ENCODE measurements at regions not wholly inside any gene's neighbourhood (a gene's known extent, or its start where the extent isn't known, plus 50 kb on each side); places are given as distances from the start of the nearest gene placed in this dataset.

DNA sequence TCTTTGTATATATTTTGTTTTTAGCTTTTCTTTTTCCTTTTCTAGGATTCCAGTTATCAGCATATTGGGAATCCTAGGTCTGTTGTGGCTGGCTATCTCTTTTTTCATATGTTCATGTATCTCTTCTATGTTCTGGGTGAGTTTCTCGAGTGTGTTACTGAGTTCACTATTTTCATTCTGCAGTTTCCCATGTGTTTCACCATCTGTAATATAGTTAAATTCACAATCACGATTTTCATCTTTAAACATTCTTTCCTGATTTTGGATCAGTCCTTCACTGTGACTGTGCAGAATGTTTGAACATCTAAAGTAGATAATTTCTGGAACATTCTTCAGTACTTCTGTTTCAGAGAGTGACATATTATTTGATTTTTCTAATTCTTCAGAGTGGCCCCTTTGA lies 862.1 kb downstream of the OLFM4 start:
- H3K4me2 ChIP-seq (ENCODE audit: insufficient read depth in 1 of 2, low read depth in 2 of 2, low read length in 2 of 2), result no peak overlapping the region
- H3K79me1 ChIP-seq (ENCODE audit: low read depth, low read length), result no peaks in the 10 kb centered on the region
- no peak overlapping the region for H3K14ac ChIP-seq (ENCODE audit: insufficient read length)
- no peak overlapping the region for H3K27ac ChIP-seq (ENCODE audit: low read depth, low read length)
- no peak overlapping the region for H3K4ac ChIP-seq (replicated peaks; ENCODE audit: insufficient read length, low read depth, low read length)
- no peak for TF ChIP-seq TAF1 (IDR thresholded peaks at IDR 0.05; ENCODE audit: low read depth, low read length)
- no peak for TF ChIP-seq SIX5 (IDR thresholded peaks at IDR 0.05; ENCODE audit: low read depth, low read length)
- TF ChIP-seq PHF8 (conservative IDR thresholded peaks at IDR 0.05; ENCODE audit: low read depth, low read length), result no peak
- no peak for TF ChIP-seq CREB1 (IDR thresholded peaks at IDR 0.05)
- no peak for TF ChIP-seq EGR1 (IDR thresholded peaks at IDR 0.05; ENCODE audit: borderline replicate concordance, low read depth, low read length)
- no peak for TF ChIP-seq SIN3A (conservative IDR thresholded peaks at IDR 0.05 in 1 of 2, IDR thresholded peaks at IDR 0.05 in 1 of 2; ENCODE audit: low read depth in 1 of 2, low read length in 2 of 2)
- no peak for TF ChIP-seq HDAC6 (IDR thresholded peaks at IDR 0.05; ENCODE audit: low read depth, low read length)
- TF ChIP-seq RNF2 (IDR thresholded peaks at IDR 0.05; ENCODE audit: borderline replicate concordance, low read depth, low read length, missing control alignments, poor library complexity, severe bottlenecking), result no peak
- no peak for TF ChIP-seq KDM4A (IDR thresholded peaks at IDR 0.05; ENCODE audit: low read depth, low read length, severe bottlenecking)
- no peak for TF ChIP-seq FOSL1 (IDR thresholded peaks at IDR 0.05; ENCODE audit: insufficient read depth, low read depth, low read length)
- no peak for TF ChIP-seq SAP30 (IDR thresholded peaks at IDR 0.05; ENCODE audit: insufficient read depth, insufficient replicate concordance, low read length)
- no peak for TF ChIP-seq SIRT6 (IDR thresholded peaks at IDR 0.05; ENCODE audit: low read length)
- TF ChIP-seq BACH1 (IDR thresholded peaks at IDR 0.05; ENCODE audit: low read length), result no peak
- TF ChIP-seq POLR2A (IDR thresholded peaks at IDR 0.05; ENCODE audit: control extremely low read depth in 1 of 2, low read depth in 2 of 2, low read length in 2 of 2), result no peak
- no peak for TF ChIP-seq GABPA (IDR thresholded peaks at IDR 0.05; ENCODE audit: borderline replicate concordance, insufficient read depth, low read length)
- H2AK5ac ChIP-seq (ENCODE audit: low read depth, low read length), result no peak overlapping the region
- ChIA-PET POLR2A (ENCODE audit: partially characterized antibody) (no interaction called here), CTCF (ENCODE audit: partially characterized antibody) (no interaction called here)
- H3K36me3 ChIP-seq (ENCODE audit: control insufficient read depth in 2 of 4, insufficient read depth in 4 of 4, low read length in 3 of 4), result no peaks in the 10 kb centered on the region
- H3K4me1 ChIP-seq (replicated peaks in 1 of 4; ENCODE audit: control insufficient read depth in 3 of 4, insufficient read depth in 4 of 4, low read length in 3 of 4), result no peaks in the 10 kb centered on the region
- no peak overlapping the region for H3K18ac ChIP-seq (ENCODE audit: extremely low read depth, low read length)
- H2BK5ac ChIP-seq (ENCODE audit: low read depth, low read length), result no peak overlapping the region
- no peak overlapping the region for H4K8ac ChIP-seq (ENCODE audit: extremely low read depth, insufficient read depth, low read length)
- H3K27me3 ChIP-seq (replicated peaks in 1 of 4; ENCODE audit: control insufficient read depth in 3 of 4, extremely low read depth in 1 of 4, insufficient read depth in 3 of 4, low read length in 3 of 4), result no peaks in the 10 kb centered on the region
- no peaks in the 10 kb centered on the region for H3K23me2 ChIP-seq (ENCODE audit: low read depth, low read length)
- WGBS, 2 experiments (ENCODE audit: extremely low coverage in 1 of 2, insufficient coverage in 1 of 2, insufficient read length in 1 of 2, insufficient replicate concordance in 2 of 2, low coverage in 1 of 2, low lambda C conversion rate in 2 of 2, missing lambda C conversion rate in 1 of 2), result 85% methylated on average over 2 of the region's 2 CpGs; no CpG with 5 or more reads in 1 of the 2 experiments
- no peak overlapping the region for H2BK120ac ChIP-seq (replicated peaks; ENCODE audit: low read depth, low read length)
- no peak overlapping the region for H4K5ac ChIP-seq (ENCODE audit: insufficient read length, low read depth, low read length)
- H3K9ac ChIP-seq (replicated peaks in 1 of 4; ENCODE audit: extremely low read depth in 1 of 4, low read depth in 3 of 4, low read length in 3 of 4), result no peak overlapping the region
- H3K4me3 ChIP-seq (ENCODE audit: extremely low read depth in 1 of 4, insufficient read depth in 2 of 4, low read depth in 3 of 4, low read length in 4 of 4), result no peak overlapping the region
- FAIRE-seq, result no peak
- H2BK12ac ChIP-seq (ENCODE audit: low read depth, low read length), result no peak overlapping the region
- H2BK20ac ChIP-seq (ENCODE audit: low read length), result no peak overlapping the region
- H2BK15ac ChIP-seq (ENCODE audit: low read length), result no peak overlapping the region
- no peaks in the 10 kb centered on the region for H4K20me1 ChIP-seq (replicated peaks in 1 of 2; ENCODE audit: control insufficient read depth in 1 of 2, insufficient read depth in 2 of 2, low read length in 2 of 2)
- no peaks in the 10 kb centered on the region for H3K79me2 ChIP-seq (ENCODE audit: control insufficient read depth in 1 of 2, insufficient read depth in 2 of 2, low read length in 2 of 2)
- H3K23ac ChIP-seq (ENCODE audit: insufficient read length), result no peak overlapping the region
- no peak overlapping the region for H4K91ac ChIP-seq (replicated peaks; ENCODE audit: insufficient read length, low read length)
- H2AFZ ChIP-seq (ENCODE audit: low read length), result no peak overlapping the region
- no peak overlapping the region for H3K56ac ChIP-seq (replicated peaks; ENCODE audit: insufficient read length, low read depth, low read length)
- no peaks in the 10 kb centered on the region for H3K9me3 ChIP-seq (ENCODE audit: insufficient read depth in 2 of 2, low read depth in 1 of 2, low read length in 1 of 2)
- no peak for DNase-seq (ENCODE audit: low read depth in 1 of 2, low spot score in 2 of 2)
